GM23338 (cell line): ENCODE measurements at regions not wholly inside any gene's neighbourhood (a gene's known extent, or its start where the extent isn't known, plus 50 kb on each side); places are given as distances from the start of the nearest gene placed in this dataset.

Experiments used
- CREB1 ChIP-seq: fragments of 250-450 bp; sonication (Bioruptor Pico); IDR thresholded peaks from 2 replicates; pipeline ENCODE4 v1.5.0; 2020; ENCODE audit warnings: low read depth, mild to moderate bottlenecking, moderate library complexity
- ETS1 ChIP-seq: IDR thresholded peaks from 2 replicates; pipeline ENCODE4 v1.6.1; 2016; ENCODE audit warnings: antibody characterized with exemption
- EZH2 ChIP-seq: fragments of 200-600 bp; sonication (generic); IDR thresholded peaks from one replicate; pipeline ENCODE4 v1.8.0; 2017; ENCODE audit warnings: antibody characterized with exemption, mild to moderate bottlenecking, low read depth; ENCODE audit not compliant: unreplicated experiment
- EZH2phosphoT487 ChIP-seq: fragments of 200-600 bp; sonication (generic); IDR thresholded peaks from one replicate; pipeline ENCODE4 v1.8.1; 2018; ENCODE audit warnings: antibody characterized with exemption; ENCODE audit not compliant: unreplicated experiment
- POLR2AphosphoS5 ChIP-seq: IDR thresholded peaks from 2 replicates; pipeline ENCODE4 v1.6.1; 2016; ENCODE audit warnings: antibody characterized with exemption, low read depth
- REST ChIP-seq: IDR thresholded peaks from one replicate; pipeline ENCODE4 v1.6.1; 2018; ENCODE audit warnings: antibody characterized with exemption; ENCODE audit not compliant: unreplicated experiment
- TF ChIP-seq, protein P1 (sequence below), 2 experiments: fragments of 200-600 bp in 1 of 2; sonication (generic) in 1 of 2; conservative IDR thresholded peaks; 2 replicates each; pipeline versions ENCODE4 v1.5.1 to v1.6.1; 2016 to 2017; ENCODE audit warnings: antibody characterized with exemption in 2 of 2, low read depth in 2 of 2, mild to moderate bottlenecking in 2 of 2, moderate library complexity in 1 of 2

GRCh38 chr2:128973566-128973965 lies 654.9 kb upstream of the HS6ST1 start:
- TF ChIP-seq EZH2 (no peak), CREB1 (CRISPR knock-in tag) (no peak), EZH2phosphoT487 (no peak), ETS1 (no peak), POLR2AphosphoS5 (no peak), REST (no peak)
- TF ChIP-seq, protein P1, sequence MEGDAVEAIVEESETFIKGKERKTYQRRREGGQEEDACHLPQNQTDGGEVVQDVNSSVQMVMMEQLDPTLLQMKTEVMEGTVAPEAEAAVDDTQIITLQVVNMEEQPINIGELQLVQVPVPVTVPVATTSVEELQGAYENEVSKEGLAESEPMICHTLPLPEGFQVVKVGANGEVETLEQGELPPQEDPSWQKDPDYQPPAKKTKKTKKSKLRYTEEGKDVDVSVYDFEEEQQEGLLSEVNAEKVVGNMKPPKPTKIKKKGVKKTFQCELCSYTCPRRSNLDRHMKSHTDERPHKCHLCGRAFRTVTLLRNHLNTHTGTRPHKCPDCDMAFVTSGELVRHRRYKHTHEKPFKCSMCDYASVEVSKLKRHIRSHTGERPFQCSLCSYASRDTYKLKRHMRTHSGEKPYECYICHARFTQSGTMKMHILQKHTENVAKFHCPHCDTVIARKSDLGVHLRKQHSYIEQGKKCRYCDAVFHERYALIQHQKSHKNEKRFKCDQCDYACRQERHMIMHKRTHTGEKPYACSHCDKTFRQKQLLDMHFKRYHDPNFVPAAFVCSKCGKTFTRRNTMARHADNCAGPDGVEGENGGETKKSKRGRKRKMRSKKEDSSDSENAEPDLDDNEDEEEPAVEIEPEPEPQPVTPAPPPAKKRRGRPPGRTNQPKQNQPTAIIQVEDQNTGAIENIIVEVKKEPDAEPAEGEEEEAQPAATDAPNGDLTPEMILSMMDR (conservative IDR thresholded peaks at IDR 0.05; ENCODE audit: low read depth in 2 of 2): no peak
